SK-N-SH (cell line): ENCODE measurements at regions not wholly inside any gene's neighbourhood (a gene's known extent, or its start where the extent isn't known, plus 50 kb on each side); places are given as distances from the start of the nearest gene placed in this dataset.

Experiments
- CTCF ChIP-seq: fragments of 200-600 bp; sonication (generic); IDR thresholded peaks from 2 replicates; pipeline ENCODE4 v1.6.1; 2017; ENCODE audit warnings: antibody characterized with exemption, mild to moderate bottlenecking, moderate library complexity
- EP300 ChIP-seq, 2 experiments: IDR thresholded peaks; 2 replicates each; pipeline versions ENCODE4 v1.4.0 to v1.6.1; 2012; ENCODE audit warnings: borderline replicate concordance in 1 of 2, low read depth in 1 of 2, low read length in 1 of 2
- FOXJ3 ChIP-seq: sonication (generic); formaldehyde crosslinking; IDR thresholded peaks from 2 replicates; pipeline ENCODE4 v1.5.1; 2020; ENCODE audit warnings: mild to moderate bottlenecking, missing genetic modification reagents
- FOXM1 ChIP-seq: IDR thresholded peaks from 2 replicates; pipeline ENCODE4 v1.4.0; 2012; ENCODE audit warnings: low read depth, mild to moderate bottlenecking
- GABPA ChIP-seq: IDR thresholded peaks from 2 replicates; pipeline ENCODE4 v1.4.0; 2012; ENCODE audit warnings: low read depth, mild to moderate bottlenecking
- GATA2 ChIP-seq: sonication (generic); formaldehyde crosslinking; IDR thresholded peaks from 2 replicates; pipeline ENCODE4 v1.5.0; 2020; ENCODE audit warnings: mild to moderate bottlenecking, missing genetic modification reagents
- MAX ChIP-seq: IDR thresholded peaks from 2 replicates; pipeline ENCODE4 v1.4.0; 2012; ENCODE audit warnings: low read depth
- PBX3 ChIP-seq: IDR thresholded peaks from 2 replicates; pipeline ENCODE4; 2012
- POLR2AphosphoS5 ChIP-seq: IDR thresholded peaks from 2 replicates; pipeline ENCODE4 v1.6.1; 2012; ENCODE audit warnings: low read depth, low read length
- RAD21 ChIP-seq: IDR thresholded peaks from 2 replicates; pipeline ENCODE4 v1.6.1; 2012; ENCODE audit warnings: mild to moderate bottlenecking, low read length
- SIN3A ChIP-seq: IDR thresholded peaks from 2 replicates; pipeline ENCODE4 v1.6.1; 2012; ENCODE audit warnings: low read depth, mild to moderate bottlenecking, low read length, moderate library complexity, borderline replicate concordance
- SMC3 ChIP-seq: IDR thresholded peaks from 2 replicates; pipeline ENCODE4 v1.6.1; 2012; ENCODE audit warnings: low read depth, low read length, improper control_type of control experiment
- TAF1 ChIP-seq: IDR thresholded peaks from 2 replicates; pipeline ENCODE4 v1.6.1; 2012; ENCODE audit warnings: low read depth, mild to moderate bottlenecking, low read length, moderate library complexity, borderline replicate concordance
- TCF12 ChIP-seq: IDR thresholded peaks from 2 replicates; pipeline ENCODE4 v1.4.0; 2012

- TF ChIP-seq CTCF (no peak), MAX (no peak), SMC3 (no peak), FOXM1 (no peak), POLR2AphosphoS5 (no peak), GATA2 (no peak), SIN3A (no peak), RAD21 (no peak), PBX3 (no peak), TCF12 (no peak), TAF1 (no peak), EP300 (IDR thresholded peaks at IDR 0.05; ENCODE audit: borderline replicate concordance in 1 of 2, low read depth in 1 of 2, low read length in 1 of 2) (no peak), FOXJ3 (CRISPR knock-in tag) (no peak), GABPA (no peak)
Observed at GRCh38 chr9:18349530-18349929, 124.4 kb upstream of the ADAMTSL1 start.
